PFSK-1 (cell line): ENCODE measurements at regions not wholly inside any gene's neighbourhood (a gene's known extent, or its start where the extent isn't known, plus 50 kb on each side); places are given as distances from the start of the nearest gene placed in this dataset.

Experiments used
- FOXP2 ChIP-seq: optimal IDR thresholded peaks from 2 replicates; pipeline ENCODE3; 2011; ENCODE audit warnings: borderline replicate concordance, control low read depth, inconsistent platforms; ENCODE audit not compliant: insufficient read depth; ENCODE audit errors: extremely low read length, extremely low read depth
- POLR2AphosphoS5 ChIP-seq: IDR thresholded peaks from 2 replicates; pipeline ENCODE4 v1.6.1; 2012; ENCODE audit warnings: low read depth, mild to moderate bottlenecking, control low read depth, low read length, moderate library complexity
- SIN3A ChIP-seq: IDR thresholded peaks from 2 replicates; pipeline ENCODE4 v1.6.1; 2012; ENCODE audit warnings: mild to moderate bottlenecking, low read length, moderate library complexity, borderline replicate concordance; ENCODE audit not compliant: insufficient read depth
- TAF1 ChIP-seq: IDR thresholded peaks from 2 replicates; pipeline ENCODE4 v1.6.1; 2012; ENCODE audit warnings: low read length, control low read depth, borderline replicate concordance; ENCODE audit not compliant: insufficient read depth
- TF ChIP-seq, protein P1 (sequence below), 2 experiments: IDR thresholded peaks; 2 replicates each; pipeline versions ENCODE4 v1.6.1 to v1.8.0; 2011 to 2012; ENCODE audit warnings: low read depth in 2 of 2, low read length in 2 of 2, control low read depth in 1 of 2, inconsistent platforms in 1 of 2, mild to moderate bottlenecking in 1 of 2, moderate library complexity in 1 of 2; ENCODE audit not compliant: insufficient read depth in 1 of 2

DNA sequence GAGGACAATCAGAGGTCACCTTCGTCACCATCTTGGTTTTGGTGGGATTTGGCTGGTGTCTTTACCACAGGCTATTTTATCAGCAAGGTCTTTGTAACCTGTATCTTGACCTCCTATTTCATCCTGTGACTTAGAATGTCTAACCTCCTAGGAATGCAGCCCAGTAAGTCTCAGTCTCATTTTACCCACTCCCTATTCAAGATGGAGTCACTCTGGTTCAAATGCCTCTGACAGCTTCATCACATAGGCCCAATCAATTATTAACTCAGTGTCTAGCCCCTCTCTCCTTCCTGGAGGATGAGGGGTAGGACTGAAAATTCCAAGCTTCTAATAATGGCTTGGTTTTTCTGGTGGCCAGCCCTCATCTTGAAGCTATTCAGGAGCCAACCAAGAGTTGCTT lies 111.4 kb upstream of the NAP1L1 start:
- no peak for TF ChIP-seq TAF1
- TF ChIP-seq FOXP2, result no peak
- TF ChIP-seq SIN3A, result no peak
- TF ChIP-seq, protein P1, sequence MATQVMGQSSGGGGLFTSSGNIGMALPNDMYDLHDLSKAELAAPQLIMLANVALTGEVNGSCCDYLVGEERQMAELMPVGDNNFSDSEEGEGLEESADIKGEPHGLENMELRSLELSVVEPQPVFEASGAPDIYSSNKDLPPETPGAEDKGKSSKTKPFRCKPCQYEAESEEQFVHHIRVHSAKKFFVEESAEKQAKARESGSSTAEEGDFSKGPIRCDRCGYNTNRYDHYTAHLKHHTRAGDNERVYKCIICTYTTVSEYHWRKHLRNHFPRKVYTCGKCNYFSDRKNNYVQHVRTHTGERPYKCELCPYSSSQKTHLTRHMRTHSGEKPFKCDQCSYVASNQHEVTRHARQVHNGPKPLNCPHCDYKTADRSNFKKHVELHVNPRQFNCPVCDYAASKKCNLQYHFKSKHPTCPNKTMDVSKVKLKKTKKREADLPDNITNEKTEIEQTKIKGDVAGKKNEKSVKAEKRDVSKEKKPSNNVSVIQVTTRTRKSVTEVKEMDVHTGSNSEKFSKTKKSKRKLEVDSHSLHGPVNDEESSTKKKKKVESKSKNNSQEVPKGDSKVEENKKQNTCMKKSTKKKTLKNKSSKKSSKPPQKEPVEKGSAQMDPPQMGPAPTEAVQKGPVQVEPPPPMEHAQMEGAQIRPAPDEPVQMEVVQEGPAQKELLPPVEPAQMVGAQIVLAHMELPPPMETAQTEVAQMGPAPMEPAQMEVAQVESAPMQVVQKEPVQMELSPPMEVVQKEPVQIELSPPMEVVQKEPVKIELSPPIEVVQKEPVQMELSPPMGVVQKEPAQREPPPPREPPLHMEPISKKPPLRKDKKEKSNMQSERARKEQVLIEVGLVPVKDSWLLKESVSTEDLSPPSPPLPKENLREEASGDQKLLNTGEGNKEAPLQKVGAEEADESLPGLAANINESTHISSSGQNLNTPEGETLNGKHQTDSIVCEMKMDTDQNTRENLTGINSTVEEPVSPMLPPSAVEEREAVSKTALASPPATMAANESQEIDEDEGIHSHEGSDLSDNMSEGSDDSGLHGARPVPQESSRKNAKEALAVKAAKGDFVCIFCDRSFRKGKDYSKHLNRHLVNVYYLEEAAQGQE (IDR thresholded peaks at IDR 0.05; ENCODE audit: insufficient read depth in 1 of 2, low read depth in 2 of 2, low read length in 2 of 2), result no peak
- TF ChIP-seq POLR2AphosphoS5, result no peak

- TF ChIP-seq SIN3A (no peak), TAF1 (no peak), POLR2AphosphoS5 (no peak), FOXP2 (no peak)
- TF ChIP-seq, protein P1 (IDR thresholded peaks at IDR 0.05; ENCODE audit: insufficient read depth in 1 of 2, low read depth in 2 of 2, low read length in 2 of 2), result no peak
Measured at GRCh38 chr12:76194724-76195123, 110.2 kb upstream of the NAP1L1 start.

DNA sequence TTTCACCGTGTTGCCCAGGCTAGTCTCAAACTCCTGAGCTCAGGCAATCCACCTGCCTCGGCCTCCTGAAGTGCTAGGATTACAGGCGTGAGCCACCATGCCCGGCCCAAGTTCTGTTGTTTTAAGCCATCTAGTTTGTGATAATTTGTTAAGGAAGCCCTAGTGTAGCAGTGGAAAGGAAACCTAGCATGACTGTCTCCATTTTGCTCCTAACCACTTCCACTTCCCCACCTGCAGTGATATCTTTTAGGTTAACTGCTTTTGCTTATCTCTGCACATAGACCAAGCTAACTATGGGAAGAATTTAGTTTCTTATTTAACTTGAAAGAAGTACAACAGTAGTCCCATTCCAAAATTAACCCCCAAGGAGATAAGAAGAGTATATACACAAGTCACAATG lies 109.5 kb upstream of the NAP1L1 start:
- TF ChIP-seq, protein P1 (IDR thresholded peaks at IDR 0.05; ENCODE audit: insufficient read depth in 1 of 2, low read depth in 2 of 2, low read length in 2 of 2), result no peak
- TF ChIP-seq TAF1, result no peak
- TF ChIP-seq FOXP2, result no peak
- no peak for TF ChIP-seq POLR2AphosphoS5
- no peak for TF ChIP-seq SIN3A

DNA sequence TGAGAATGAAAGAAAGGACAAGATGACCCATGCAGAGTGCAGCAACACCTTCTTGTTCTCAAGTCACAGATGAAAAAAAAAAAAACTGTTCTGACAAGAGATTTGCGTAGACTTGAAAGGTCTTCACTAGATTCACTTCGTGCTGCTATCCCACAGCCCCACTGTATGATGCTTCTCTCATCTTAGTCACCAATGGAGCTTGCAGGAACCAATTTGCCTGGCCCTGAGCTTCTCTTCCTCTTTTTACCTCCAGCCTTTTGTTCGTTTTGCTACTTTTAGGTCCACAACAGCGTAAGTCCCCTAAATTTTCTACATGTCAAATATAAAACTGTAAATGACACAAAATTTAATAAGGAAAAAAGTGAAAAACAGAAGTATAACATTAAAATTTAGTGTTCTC lies 107.9 kb upstream of the NAP1L1 start:
- TF ChIP-seq SIN3A, result no peak
- TF ChIP-seq FOXP2, result no peak
- TF ChIP-seq TAF1, result no peak
- no peak for TF ChIP-seq POLR2AphosphoS5
- TF ChIP-seq, protein P1 (IDR thresholded peaks at IDR 0.05; ENCODE audit: insufficient read depth in 1 of 2, low read depth in 2 of 2, low read length in 2 of 2), result no peak

DNA sequence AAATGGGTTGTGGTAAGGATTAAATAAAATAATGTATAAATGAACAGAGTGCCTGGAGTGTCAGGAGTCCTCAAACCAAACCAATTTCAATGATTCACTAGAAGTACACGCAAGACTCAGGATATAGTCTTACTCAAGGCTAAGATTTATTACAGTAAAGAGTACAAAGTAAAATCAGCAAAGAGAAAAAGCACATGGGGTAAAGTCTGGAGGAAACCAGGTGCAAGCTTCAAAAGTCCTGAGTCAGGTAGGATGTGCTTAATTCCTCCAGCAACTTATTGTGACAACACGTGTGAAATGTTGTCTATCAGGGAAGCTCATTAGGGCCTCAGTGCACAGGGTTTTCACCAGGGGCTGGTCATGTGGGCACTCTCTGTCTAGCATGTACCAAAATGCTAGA lies 105.8 kb upstream of the NAP1L1 start:
- TF ChIP-seq FOXP2, result no peak
- TF ChIP-seq POLR2AphosphoS5, result no peak
- TF ChIP-seq TAF1, result no peak
- no peak for TF ChIP-seq SIN3A
- TF ChIP-seq, protein P1 (IDR thresholded peaks at IDR 0.05; ENCODE audit: insufficient read depth in 1 of 2, low read depth in 2 of 2, low read length in 2 of 2), result no peak
